K562 (cell line): ENCODE measurements at regions not wholly inside any gene's neighbourhood (a gene's known extent, or its start where the extent isn't known, plus 50 kb on each side); places are given as distances from the start of the nearest gene placed in this dataset.

ENCODE experiments used
- ATAC-seq: fragments of 200-7000 bp; cut with Tn5 transposase; 3 replicates; pipeline ENCODE4 v1.9.1; 2020; ENCODE audit warnings: moderate library complexity
- BruUV-seq: library from RNA; stranded (reverse); fragments of 400-500 nt; replicated peaks from 2 replicates; lab custom pipeline; 2021; lab: Mats Ljungman, UMichigan
- CTCF ChIA-PET: fragments of 300-600 bp; formaldehyde crosslinking; extraction: SDS; loops from one replicate; lab custom pipeline; 2021; ENCODE audit warnings: low intra/inter-chr PET ratio; lab: Yijun Ruan, JAX
- POLR2A ChIA-PET: fragments of 300-600, 350-650 bp; sonication (Branson Sonifier 250); formaldehyde crosslinking; extraction: SDS; loops from one replicate; lab custom pipeline; 2021; ENCODE audit warnings: antibody characterized with exemption, inconsistent platforms; lab: Yijun Ruan, JAX
- DNase-seq, 4 experiments: peaks; one replicate each; pipeline versions ENCODE4 v3.0.0 to v3.0.0-alpha.2; 2011 to 2018; ENCODE audit warnings: low spot score in 3 of 4, mixed read lengths in 3 of 4; ENCODE audit errors: extremely low read depth in 1 of 4
- FAIRE-seq: peaks from 2 replicates; lab custom pipeline; 2011; peaks lifted over from hg19 to GRCh38; lab: Jason Lieb, UNC
- H2AFZ ChIP-seq: 2 replicates; pipeline ENCODE4 v1.6.0; 2011; ENCODE audit warnings: low read depth, low read length, control low read depth, inconsistent platforms
- H3K27ac ChIP-seq: fragments of 200-600 bp; 3 replicates; pipeline ENCODE4 v1.8.0; 2011; ENCODE audit warnings: low read depth, mild to moderate bottlenecking, control low read depth, inconsistent platforms, low read length, moderate library complexity, mixed read lengths; ENCODE audit errors: extremely low read depth
- H3K27me3 ChIP-seq, 2 experiments: fragments of 300-600 bp in 1 of 2; 2 replicates in 1 of 2; 3 replicates in 1 of 2; pipeline versions ENCODE4 v1.6.0 to v1.8.0; 2011; ENCODE audit warnings: inconsistent platforms in 2 of 2, low read length in 2 of 2, mild to moderate bottlenecking in 1 of 2, mixed read lengths in 1 of 2, moderate library complexity in 1 of 2; ENCODE audit not compliant: control insufficient read depth in 2 of 2, insufficient read depth in 2 of 2
- H3K36me3 ChIP-seq: fragments of 300-600 bp; 3 replicates; pipeline ENCODE4 v1.8.0; 2011; ENCODE audit warnings: mild to moderate bottlenecking, low read length, inconsistent platforms; ENCODE audit not compliant: control insufficient read depth, insufficient read depth
- H3K4me1 ChIP-seq, 2 experiments: fragments of 200-600 bp in 1 of 2; replicated peaks in 1 of 2; 2 replicates in 1 of 2; 3 replicates in 1 of 2; pipeline versions ENCODE4 v1.5.1 to v1.8.0; 2011; ENCODE audit warnings: inconsistent platforms in 2 of 2, low read length in 2 of 2, mild to moderate bottlenecking in 1 of 2, mixed read lengths in 1 of 2, moderate library complexity in 1 of 2; ENCODE audit not compliant: control insufficient read depth in 2 of 2, insufficient read depth in 2 of 2
- H3K4me2 ChIP-seq: 2 replicates; pipeline ENCODE4 v1.6.1; 2011; ENCODE audit warnings: low read length, control low read depth, inconsistent platforms, mixed read lengths; ENCODE audit not compliant: insufficient read depth
- H3K4me3 ChIP-seq: fragments of 200-600 bp; sonication (generic), shearing (Covaris generic); 2 replicates; pipeline ENCODE4 v1.5.1; 2016; ENCODE audit warnings: control low read depth, inconsistent platforms
- H3K79me2 ChIP-seq: fragments of 200-600 bp; 3 replicates; pipeline ENCODE4 v1.8.0; 2011; ENCODE audit warnings: low read length, inconsistent platforms; ENCODE audit not compliant: control insufficient read depth, insufficient read depth
- H3K9ac ChIP-seq, 2 experiments: 2 replicates each; pipeline versions ENCODE4 v1.6.0 to v1.6.1; 2011; ENCODE audit warnings: low read depth in 2 of 2, low read length in 2 of 2, control low read depth in 1 of 2, inconsistent platforms in 1 of 2, mild to moderate bottlenecking in 1 of 2, mixed read lengths in 1 of 2; ENCODE audit not compliant: insufficient read depth in 1 of 2
- H3K9me1 ChIP-seq: one replicate; pipeline ENCODE4 v1.6.0; 2011; ENCODE audit warnings: inconsistent platforms, mild to moderate bottlenecking, low read length, moderate library complexity; ENCODE audit not compliant: control insufficient read depth, insufficient read depth
- H3K9me3 ChIP-seq: replicated peaks from 2 replicates; pipeline ENCODE4 v1.5.1; 2011; ENCODE audit warnings: low read depth, low read length, inconsistent platforms; ENCODE audit not compliant: control insufficient read depth, insufficient read depth
- H4K20me1 ChIP-seq: replicated peaks from 2 replicates; pipeline ENCODE4 v1.6.1; 2011; ENCODE audit warnings: low read length, inconsistent platforms, mixed read lengths; ENCODE audit not compliant: control insufficient read depth, insufficient read depth
- DDX20 ChIP-seq: fragments of 450-650 bp; IDR thresholded peaks from 2 replicates; pipeline ENCODE4 v1.6.1; 2016; ENCODE audit warnings: missing genetic modification characterization, low read depth, mild to moderate bottlenecking, missing compliant biosample characterization, moderate library complexity
- NR2F6 ChIP-seq: fragments of 450-650 bp; formaldehyde crosslinking; IDR thresholded peaks from 2 replicates; pipeline ENCODE4 v1.4.0; 2020; ENCODE audit warnings: mild to moderate bottlenecking
- SOX6 ChIP-seq: fragments of 450-650 bp; IDR thresholded peaks from 2 replicates; pipeline ENCODE4 v1.6.1; 2014; ENCODE audit warnings: mild to moderate bottlenecking
- TCF7 ChIP-seq: sonication (generic); IDR thresholded peaks from 2 replicates; pipeline ENCODE4 v1.6.1; 2016; ENCODE audit warnings: antibody characterized with exemption, borderline replicate concordance
- ZBTB49 ChIP-seq: sonication (generic); formaldehyde crosslinking; IDR thresholded peaks from 2 replicates; pipeline ENCODE4 v1.8.0; 2022; ENCODE audit warnings: missing genetic modification reagents, mild to moderate bottlenecking, borderline replicate concordance
- ZNF174 ChIP-seq: fragments of 250-450 bp; sonication (Bioruptor Pico); IDR thresholded peaks from 2 replicates; pipeline ENCODE4 v1.4.0; 2020; ENCODE audit warnings: mild to moderate bottlenecking
- WGBS: fragments of 100-300 bp; shearing (Covaris generic); methylation state at CpG from one replicate; pipeline ENCODE4 v1.1.6; 2016; ENCODE audit warnings: low coverage, mixed read lengths; ENCODE audit not compliant: insufficient coverage; ENCODE audit errors: missing lambda C conversion rate; 5-methylcytosine and 5-hydroxymethylcytosine counted together
- in situ Hi-C: fragments of 300-500 bp; cut with MboI; formaldehyde crosslinking; loops from 4 replicates; pipeline ENCODE4 v1.15.0; 2018; ENCODE audit warnings: inconsistent platforms, mixed read lengths
- intact Hi-C: fragments of 100-400 bp; cut with micrococcal nuclease; formaldehyde crosslinking; loops from 2 replicates; pipeline ENCODE4 v1.14.2; 2022
- TF ChIP-seq, protein P1 (sequence below): fragments of 250-450 bp; sonication (Bioruptor Pico); IDR thresholded peaks from 2 replicates; pipeline ENCODE4 v1.8.0; 2021; ENCODE audit warnings: borderline replicate concordance, mild to moderate bottlenecking, moderate library complexity; ENCODE audit not compliant: poor library complexity, severe bottlenecking
- TF ChIP-seq, protein P2 (sequence below): sonication (generic); formaldehyde crosslinking; IDR thresholded peaks from 2 replicates; pipeline ENCODE4 v1.8.0; 2022; ENCODE audit warnings: mild to moderate bottlenecking, missing genetic modification reagents

- Histone ChIP-seq H3K27ac (no peak overlapping the region), H2AFZ (no peak overlapping the region), H3K79me2 (no peaks in the 10 kb centered on the region), H3K36me3 (no peaks in the 10 kb centered on the region), H3K4me2 (no peak overlapping the region), H3K9me1 (no peaks in the 10 kb centered on the region), H3K4me3 (no peak overlapping the region), H3K27me3 (no peaks in the 10 kb centered on the region; a peak in 1 of 5 replicates), H3K9me3 (no peaks in the 10 kb centered on the region), H3K9ac (no peak overlapping the region), H4K20me1 (no peaks in the 10 kb centered on the region), H3K4me1 (no peaks in the 10 kb centered on the region)
- ChIA-PET CTCF (no interaction called here), POLR2A (no interaction called here)
- FAIRE-seq, result no peak
- no peak for ATAC-seq
- intact Hi-C loops, result no loop called here
- in situ Hi-C loops, result no loop called here
- DNase-seq, result no peak
- WGBS, result under 1% methylated on average over 10 of the region's 10 CpGs
- TF ChIP-seq SOX6 (no peak), ZBTB49 (CRISPR knock-in tag) (no peak), TCF7 (no peak), DDX20 (tag) (no peak), ZNF174 (CRISPR knock-in tag) (no peak), NR2F6 (CRISPR knock-in tag) (no peak)
- TF ChIP-seq, protein P1, sequence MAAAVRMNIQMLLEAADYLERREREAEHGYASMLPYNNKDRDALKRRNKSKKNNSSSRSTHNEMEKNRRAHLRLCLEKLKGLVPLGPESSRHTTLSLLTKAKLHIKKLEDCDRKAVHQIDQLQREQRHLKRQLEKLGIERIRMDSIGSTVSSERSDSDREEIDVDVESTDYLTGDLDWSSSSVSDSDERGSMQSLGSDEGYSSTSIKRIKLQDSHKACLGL (CRISPR knock-in tag), result no peak
- TF ChIP-seq, protein P2, sequence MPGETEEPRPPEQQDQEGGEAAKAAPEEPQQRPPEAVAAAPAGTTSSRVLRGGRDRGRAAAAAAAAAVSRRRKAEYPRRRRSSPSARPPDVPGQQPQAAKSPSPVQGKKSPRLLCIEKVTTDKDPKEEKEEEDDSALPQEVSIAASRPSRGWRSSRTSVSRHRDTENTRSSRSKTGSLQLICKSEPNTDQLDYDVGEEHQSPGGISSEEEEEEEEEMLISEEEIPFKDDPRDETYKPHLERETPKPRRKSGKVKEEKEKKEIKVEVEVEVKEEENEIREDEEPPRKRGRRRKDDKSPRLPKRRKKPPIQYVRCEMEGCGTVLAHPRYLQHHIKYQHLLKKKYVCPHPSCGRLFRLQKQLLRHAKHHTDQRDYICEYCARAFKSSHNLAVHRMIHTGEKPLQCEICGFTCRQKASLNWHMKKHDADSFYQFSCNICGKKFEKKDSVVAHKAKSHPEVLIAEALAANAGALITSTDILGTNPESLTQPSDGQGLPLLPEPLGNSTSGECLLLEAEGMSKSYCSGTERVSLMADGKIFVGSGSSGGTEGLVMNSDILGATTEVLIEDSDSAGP (CRISPR knock-in tag), result no peak
- no TSS peak for BruUV-seq
Measured at GRCh38 chr11:130698174-130698573, 218.1 kb downstream of the SNX19 start.
